HEK293 (cell line): ENCODE measurements at regions not wholly inside any gene's neighbourhood (a gene's known extent, or its start where the extent isn't known, plus 50 kb on each side); places are given as distances from the start of the nearest gene placed in this dataset.

ENCODE experiments used
- BCL11A ChIP-seq: fragments of 450-650 bp; formaldehyde crosslinking; IDR thresholded peaks from 2 replicates; pipeline ENCODE4 v1.5.1; 2016; ENCODE audit warnings: low read depth, missing biosample characterization, missing genetic modification characterization
- KLF16 ChIP-seq: fragments of 450-650 bp; formaldehyde crosslinking; IDR thresholded peaks from 2 replicates; pipeline ENCODE4 v1.5.1; 2017; ENCODE audit warnings: missing biosample characterization, missing genetic modification characterization
- ZNF23 ChIP-seq: fragments of 450-650 bp; formaldehyde crosslinking; IDR thresholded peaks from 2 replicates; pipeline ENCODE4 v1.5.1; 2016; ENCODE audit warnings: missing biosample characterization, missing genetic modification characterization, borderline replicate concordance
- ZNF404 ChIP-seq: fragments of 450-650 bp; formaldehyde crosslinking; IDR thresholded peaks from 2 replicates; pipeline ENCODE4 v1.5.1; 2017; ENCODE audit warnings: missing biosample characterization, missing genetic modification characterization
- ZNF510 ChIP-seq: fragments of 450-650 bp; formaldehyde crosslinking; IDR thresholded peaks from 2 replicates; pipeline ENCODE4 v1.5.1; 2018; ENCODE audit warnings: mild to moderate bottlenecking, missing genetic modification characterization, missing biosample characterization; ENCODE audit not compliant: insufficient replicate concordance
- TF ChIP-seq, protein P1 (sequence below): fragments of 450-650 bp; formaldehyde crosslinking; IDR thresholded peaks from 2 replicates; pipeline ENCODE4 v1.5.1; 2016; ENCODE audit warnings: missing biosample characterization, missing genetic modification characterization
- TF ChIP-seq, protein P2 (sequence below): fragments of 450-650 bp; formaldehyde crosslinking; IDR thresholded peaks from 2 replicates; pipeline ENCODE4 v1.5.1; 2016; ENCODE audit warnings: missing biosample characterization, missing genetic modification characterization
- TF ChIP-seq, protein P3 (sequence below): IDR thresholded peaks from 2 replicates; pipeline ENCODE4 v1.6.1; 2011; ENCODE audit warnings: mild to moderate bottlenecking, low read depth, low read length, borderline replicate concordance
- TF ChIP-seq, protein P4 (sequence below): fragments of 450-650 bp; formaldehyde crosslinking; IDR thresholded peaks from 2 replicates; pipeline ENCODE4 v1.5.1; 2016; ENCODE audit warnings: missing biosample characterization, missing genetic modification characterization
- TF ChIP-seq, protein P5 (sequence below): fragments of 450-650 bp; IDR thresholded peaks from 2 replicates; pipeline ENCODE4 v1.5.1; 2018; ENCODE audit warnings: missing biosample characterization, missing genetic modification characterization
- TF ChIP-seq, protein P6 (sequence below): fragments of 450-650 bp; formaldehyde crosslinking; IDR thresholded peaks from 2 replicates; pipeline ENCODE4 v1.5.1; 2016; ENCODE audit warnings: missing biosample characterization, missing genetic modification characterization, low read depth
- TF ChIP-seq, protein P7 (sequence below): fragments of 450-650 bp; formaldehyde crosslinking; IDR thresholded peaks from 2 replicates; pipeline ENCODE4 v1.5.1; 2016; ENCODE audit warnings: missing biosample characterization, missing genetic modification characterization

DNA sequence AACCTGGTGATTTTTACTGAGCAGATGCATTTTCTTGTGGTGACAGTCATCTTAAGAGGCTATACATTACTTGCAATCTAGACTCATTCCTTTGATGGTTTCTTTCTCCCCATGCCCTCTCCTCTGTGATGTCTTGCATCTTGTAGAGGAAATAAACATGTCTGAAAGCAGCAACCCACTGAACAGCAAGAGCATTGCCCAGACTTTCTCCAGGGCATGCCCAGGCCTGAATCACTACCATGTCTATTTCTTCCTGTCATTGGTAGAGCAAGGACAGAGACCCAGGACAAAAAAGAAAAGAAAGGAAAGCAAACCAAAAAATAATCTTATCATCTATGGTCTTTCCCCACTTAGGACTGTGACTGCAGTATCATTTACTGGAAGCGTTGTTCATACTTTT, 326.1 kb downstream of the HNRNPD start:
- TF ChIP-seq ZNF404 (tag by site-specific recombination) (no peak), ZNF23 (tag by site-specific recombination) (no peak), KLF16 (tag by site-specific recombination) (no peak), ZNF510 (tag by site-specific recombination) (no peak), BCL11A (tag by site-specific recombination) (no peak)
- TF ChIP-seq, protein P1, sequence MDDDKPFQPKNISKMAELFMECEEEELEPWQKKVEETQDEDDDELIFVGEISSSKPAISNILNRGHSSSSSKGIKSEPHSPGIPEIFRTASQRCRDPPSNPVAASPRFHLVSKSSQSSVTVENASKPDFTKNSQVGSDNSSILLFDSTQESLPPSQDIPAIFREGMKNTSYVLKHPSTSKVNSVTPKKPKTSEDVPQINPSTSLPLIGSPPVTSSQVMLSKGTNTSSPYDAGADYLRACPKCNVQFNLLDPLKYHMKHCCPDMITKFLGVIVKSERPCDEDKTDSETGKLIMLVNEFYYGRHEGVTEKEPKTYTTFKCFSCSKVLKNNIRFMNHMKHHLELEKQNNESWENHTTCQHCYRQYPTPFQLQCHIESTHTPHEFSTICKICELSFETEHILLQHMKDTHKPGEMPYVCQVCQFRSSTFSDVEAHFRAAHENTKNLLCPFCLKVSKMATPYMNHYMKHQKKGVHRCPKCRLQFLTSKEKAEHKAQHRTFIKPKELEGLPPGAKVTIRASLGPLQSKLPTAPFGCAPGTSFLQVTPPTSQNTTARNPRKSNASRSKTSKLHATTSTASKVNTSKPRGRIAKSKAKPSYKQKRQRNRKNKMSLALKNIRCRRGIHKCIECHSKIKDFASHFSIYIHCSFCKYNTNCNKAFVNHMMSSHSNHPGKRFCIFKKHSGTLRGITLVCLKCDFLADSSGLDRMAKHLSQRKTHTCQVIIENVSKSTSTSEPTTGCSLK = no peak
- TF ChIP-seq, protein P2, sequence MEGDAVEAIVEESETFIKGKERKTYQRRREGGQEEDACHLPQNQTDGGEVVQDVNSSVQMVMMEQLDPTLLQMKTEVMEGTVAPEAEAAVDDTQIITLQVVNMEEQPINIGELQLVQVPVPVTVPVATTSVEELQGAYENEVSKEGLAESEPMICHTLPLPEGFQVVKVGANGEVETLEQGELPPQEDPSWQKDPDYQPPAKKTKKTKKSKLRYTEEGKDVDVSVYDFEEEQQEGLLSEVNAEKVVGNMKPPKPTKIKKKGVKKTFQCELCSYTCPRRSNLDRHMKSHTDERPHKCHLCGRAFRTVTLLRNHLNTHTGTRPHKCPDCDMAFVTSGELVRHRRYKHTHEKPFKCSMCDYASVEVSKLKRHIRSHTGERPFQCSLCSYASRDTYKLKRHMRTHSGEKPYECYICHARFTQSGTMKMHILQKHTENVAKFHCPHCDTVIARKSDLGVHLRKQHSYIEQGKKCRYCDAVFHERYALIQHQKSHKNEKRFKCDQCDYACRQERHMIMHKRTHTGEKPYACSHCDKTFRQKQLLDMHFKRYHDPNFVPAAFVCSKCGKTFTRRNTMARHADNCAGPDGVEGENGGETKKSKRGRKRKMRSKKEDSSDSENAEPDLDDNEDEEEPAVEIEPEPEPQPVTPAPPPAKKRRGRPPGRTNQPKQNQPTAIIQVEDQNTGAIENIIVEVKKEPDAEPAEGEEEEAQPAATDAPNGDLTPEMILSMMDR (tag by site-specific recombination) = no peak
- TF ChIP-seq, protein P3, sequence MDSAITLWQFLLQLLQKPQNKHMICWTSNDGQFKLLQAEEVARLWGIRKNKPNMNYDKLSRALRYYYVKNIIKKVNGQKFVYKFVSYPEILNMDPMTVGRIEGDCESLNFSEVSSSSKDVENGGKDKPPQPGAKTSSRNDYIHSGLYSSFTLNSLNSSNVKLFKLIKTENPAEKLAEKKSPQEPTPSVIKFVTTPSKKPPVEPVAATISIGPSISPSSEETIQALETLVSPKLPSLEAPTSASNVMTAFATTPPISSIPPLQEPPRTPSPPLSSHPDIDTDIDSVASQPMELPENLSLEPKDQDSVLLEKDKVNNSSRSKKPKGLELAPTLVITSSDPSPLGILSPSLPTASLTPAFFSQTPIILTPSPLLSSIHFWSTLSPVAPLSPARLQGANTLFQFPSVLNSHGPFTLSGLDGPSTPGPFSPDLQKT = no peak
- TF ChIP-seq, protein P4, sequence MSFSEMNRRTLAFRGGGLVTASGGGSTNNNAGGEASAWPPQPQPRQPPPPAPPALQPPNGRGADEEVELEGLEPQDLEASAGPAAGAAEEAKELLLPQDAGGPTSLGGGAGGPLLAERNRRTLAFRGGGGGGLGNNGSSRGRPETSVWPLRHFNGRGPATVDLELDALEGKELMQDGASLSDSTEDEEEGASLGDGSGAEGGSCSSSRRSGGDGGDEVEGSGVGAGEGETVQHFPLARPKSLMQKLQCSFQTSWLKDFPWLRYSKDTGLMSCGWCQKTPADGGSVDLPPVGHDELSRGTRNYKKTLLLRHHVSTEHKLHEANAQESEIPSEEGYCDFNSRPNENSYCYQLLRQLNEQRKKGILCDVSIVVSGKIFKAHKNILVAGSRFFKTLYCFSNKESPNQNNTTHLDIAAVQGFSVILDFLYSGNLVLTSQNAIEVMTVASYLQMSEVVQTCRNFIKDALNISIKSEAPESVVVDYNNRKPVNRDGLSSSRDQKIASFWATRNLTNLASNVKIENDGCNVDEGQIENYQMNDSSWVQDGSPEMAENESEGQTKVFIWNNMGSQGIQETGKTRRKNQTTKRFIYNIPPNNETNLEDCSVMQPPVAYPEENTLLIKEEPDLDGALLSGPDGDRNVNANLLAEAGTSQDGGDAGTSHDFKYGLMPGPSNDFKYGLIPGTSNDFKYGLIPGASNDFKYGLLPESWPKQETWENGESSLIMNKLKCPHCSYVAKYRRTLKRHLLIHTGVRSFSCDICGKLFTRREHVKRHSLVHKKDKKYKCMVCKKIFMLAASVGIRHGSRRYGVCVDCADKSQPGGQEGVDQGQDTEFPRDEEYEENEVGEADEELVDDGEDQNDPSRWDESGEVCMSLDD (tag by site-specific recombination) = no peak
- TF ChIP-seq, protein P5, sequence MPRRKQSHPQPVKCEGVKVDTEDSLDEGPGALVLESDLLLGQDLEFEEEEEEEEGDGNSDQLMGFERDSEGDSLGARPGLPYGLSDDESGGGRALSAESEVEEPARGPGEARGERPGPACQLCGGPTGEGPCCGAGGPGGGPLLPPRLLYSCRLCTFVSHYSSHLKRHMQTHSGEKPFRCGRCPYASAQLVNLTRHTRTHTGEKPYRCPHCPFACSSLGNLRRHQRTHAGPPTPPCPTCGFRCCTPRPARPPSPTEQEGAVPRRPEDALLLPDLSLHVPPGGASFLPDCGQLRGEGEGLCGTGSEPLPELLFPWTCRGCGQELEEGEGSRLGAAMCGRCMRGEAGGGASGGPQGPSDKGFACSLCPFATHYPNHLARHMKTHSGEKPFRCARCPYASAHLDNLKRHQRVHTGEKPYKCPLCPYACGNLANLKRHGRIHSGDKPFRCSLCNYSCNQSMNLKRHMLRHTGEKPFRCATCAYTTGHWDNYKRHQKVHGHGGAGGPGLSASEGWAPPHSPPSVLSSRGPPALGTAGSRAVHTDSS (tag by site-specific recombination) = no peak
- TF ChIP-seq, protein P6, sequence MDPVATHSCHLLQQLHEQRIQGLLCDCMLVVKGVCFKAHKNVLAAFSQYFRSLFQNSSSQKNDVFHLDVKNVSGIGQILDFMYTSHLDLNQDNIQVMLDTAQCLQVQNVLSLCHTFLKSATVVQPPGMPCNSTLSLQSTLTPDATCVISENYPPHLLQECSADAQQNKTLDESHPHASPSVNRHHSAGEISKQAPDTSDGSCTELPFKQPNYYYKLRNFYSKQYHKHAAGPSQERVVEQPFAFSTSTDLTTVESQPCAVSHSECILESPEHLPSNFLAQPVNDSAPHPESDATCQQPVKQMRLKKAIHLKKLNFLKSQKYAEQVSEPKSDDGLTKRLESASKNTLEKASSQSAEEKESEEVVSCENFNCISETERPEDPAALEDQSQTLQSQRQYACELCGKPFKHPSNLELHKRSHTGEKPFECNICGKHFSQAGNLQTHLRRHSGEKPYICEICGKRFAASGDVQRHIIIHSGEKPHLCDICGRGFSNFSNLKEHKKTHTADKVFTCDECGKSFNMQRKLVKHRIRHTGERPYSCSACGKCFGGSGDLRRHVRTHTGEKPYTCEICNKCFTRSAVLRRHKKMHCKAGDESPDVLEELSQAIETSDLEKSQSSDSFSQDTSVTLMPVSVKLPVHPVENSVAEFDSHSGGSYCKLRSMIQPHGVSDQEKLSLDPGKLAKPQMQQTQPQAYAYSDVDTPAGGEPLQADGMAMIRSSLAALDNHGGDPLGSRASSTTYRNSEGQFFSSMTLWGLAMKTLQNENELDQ (tag by site-specific recombination) = no peak
- TF ChIP-seq, protein P7, sequence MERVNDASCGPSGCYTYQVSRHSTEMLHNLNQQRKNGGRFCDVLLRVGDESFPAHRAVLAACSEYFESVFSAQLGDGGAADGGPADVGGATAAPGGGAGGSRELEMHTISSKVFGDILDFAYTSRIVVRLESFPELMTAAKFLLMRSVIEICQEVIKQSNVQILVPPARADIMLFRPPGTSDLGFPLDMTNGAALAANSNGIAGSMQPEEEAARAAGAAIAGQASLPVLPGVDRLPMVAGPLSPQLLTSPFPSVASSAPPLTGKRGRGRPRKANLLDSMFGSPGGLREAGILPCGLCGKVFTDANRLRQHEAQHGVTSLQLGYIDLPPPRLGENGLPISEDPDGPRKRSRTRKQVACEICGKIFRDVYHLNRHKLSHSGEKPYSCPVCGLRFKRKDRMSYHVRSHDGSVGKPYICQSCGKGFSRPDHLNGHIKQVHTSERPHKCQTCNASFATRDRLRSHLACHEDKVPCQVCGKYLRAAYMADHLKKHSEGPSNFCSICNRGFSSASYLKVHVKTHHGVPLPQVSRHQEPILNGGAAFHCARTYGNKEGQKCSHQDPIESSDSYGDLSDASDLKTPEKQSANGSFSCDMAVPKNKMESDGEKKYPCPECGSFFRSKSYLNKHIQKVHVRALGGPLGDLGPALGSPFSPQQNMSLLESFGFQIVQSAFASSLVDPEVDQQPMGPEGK = no peak
